HCT116 (cell line): ENCODE measurements at regions not wholly inside any gene's neighbourhood (a gene's known extent, or its start where the extent isn't known, plus 50 kb on each side); places are given as distances from the start of the nearest gene placed in this dataset.
"Not testable (repeated sequence)": the region's sequence is repeated elsewhere in the genome, so short reads cannot be mapped to it uniquely, and the experiment has no call there.

Experiments
- ATAC-seq: fragments of 200-7000 bp; cut with Tn5 transposase; 2 replicates; pipeline ENCODE4 v1.9.1; 2020; ENCODE audit warnings: mild to moderate bottlenecking, moderate library complexity
- BruUV-seq: library from RNA; stranded (reverse); fragments of 400-500 nt; replicated peaks from 2 replicates; lab custom pipeline; 2021; lab: Mats Ljungman, UMichigan
- CTCF ChIA-PET: fragments of 300-600 bp; sonication (Branson Sonifier 250); formaldehyde crosslinking; loops from one replicate; lab custom pipeline; 2021; ENCODE audit warnings: antibody characterized with exemption; lab: Charles Lee
- POLR2A ChIA-PET: fragments of 300-600, 350-600 bp; sonication (Branson Sonifier 250); formaldehyde crosslinking; loops from one replicate; lab custom pipeline; 2021; ENCODE audit warnings: antibody characterized with exemption; lab: Charles Lee
- RAD21 ChIA-PET, 2 experiments: fragments of 300-600 bp; sonication (Branson Sonifier 250); formaldehyde crosslinking; loops; one replicate each; lab custom pipeline; 2023; ENCODE audit warnings: low total read pairs in 2 of 2; ENCODE audit not compliant: uncharacterized antibody in 2 of 2, unreplicated experiment in 2 of 2, low non-redundant PET in 1 of 2; lab: Charles Lee
- DNase-seq: peaks from one replicate; pipeline ENCODE4 v3.0.0-alpha.2; 2010; ENCODE audit warnings: low read depth, low spot score
- H2AFZ ChIP-seq: fragments of 200-600 bp; shearing (Covaris generic), sonication (generic); 2 replicates; pipeline ENCODE4 v1.6.1; 2017; ENCODE audit warnings: low read depth, mixed run types, mixed read lengths, antibody characterized with exemption, low read length; ENCODE audit not compliant: poor library complexity, severe bottlenecking
- H3K27ac ChIP-seq: 2 replicates; pipeline ENCODE4 v1.5.1; 2012; ENCODE audit warnings: low read depth, low read length
- H3K27me3 ChIP-seq: fragments of 200-600 bp; sonication (generic); 2 replicates; pipeline ENCODE4 v1.6.1; 2016; ENCODE audit warnings: mixed run types, low read length, mixed read lengths; ENCODE audit not compliant: insufficient read depth
- H3K36me3 ChIP-seq, 2 experiments: fragments of 200-500 bp in 1 of 2; fragments of 200-600 bp in 1 of 2; sonication (Bioruptor generic) in 1 of 2; sonication (generic) in 1 of 2; 2 replicates each; pipeline versions ENCODE4 v1.5.1 to v1.6.1; 2014 to 2016; ENCODE audit warnings: low read length in 2 of 2, inconsistent platforms in 1 of 2, mixed read lengths in 1 of 2, mixed run types in 1 of 2; ENCODE audit not compliant: insufficient read depth in 2 of 2, control insufficient read depth in 1 of 2
- H3K4me1 ChIP-seq, 2 experiments: fragments of 200-600 bp in 1 of 2; sonication (generic) in 1 of 2; 2 replicates each; pipeline versions ENCODE4 v1.5.1 to v1.6.1; 2012 to 2017; ENCODE audit warnings: low read length in 2 of 2, inconsistent platforms in 1 of 2, mild to moderate bottlenecking in 1 of 2, mixed read lengths in 1 of 2, mixed run types in 1 of 2, moderate library complexity in 1 of 2; ENCODE audit not compliant: insufficient read depth in 2 of 2, control insufficient read depth in 1 of 2
- H3K4me2 ChIP-seq: fragments of 200-600 bp; sonication (generic); 2 replicates; pipeline ENCODE4 v1.6.1; 2017; ENCODE audit warnings: mixed run types, low read length, mixed read lengths
- H3K4me3 ChIP-seq, 2 experiments: fragments of 200-600 bp in 1 of 2; sonication (generic) in 1 of 2; replicated peaks in 1 of 2; 2 replicates each; pipeline ENCODE4 v1.5.1; 2011 to 2016; ENCODE audit warnings: low read length in 2 of 2, control low read depth in 1 of 2, low read depth in 1 of 2, mild to moderate bottlenecking in 1 of 2, mixed read lengths in 1 of 2, mixed run types in 1 of 2
- H3K79me2 ChIP-seq: fragments of 200-600 bp; sonication (generic); 2 replicates; pipeline ENCODE4 v1.6.1; 2017; ENCODE audit warnings: mild to moderate bottlenecking, mixed run types, low read length, moderate library complexity, mixed read lengths; ENCODE audit not compliant: insufficient read depth
- H3K9ac ChIP-seq: fragments of 200-600 bp; sonication (generic); 2 replicates; pipeline ENCODE4 v1.6.1; 2016; ENCODE audit warnings: low read length, mixed read lengths
- H3K9me2 ChIP-seq: fragments of 200-600 bp; sonication (generic), shearing (Covaris generic); 2 replicates; pipeline ENCODE4 v1.6.1; 2017; ENCODE audit warnings: mixed run types, mild to moderate bottlenecking, moderate library complexity; ENCODE audit not compliant: insufficient read depth
- H3K9me3 ChIP-seq, 2 experiments: fragments of 200-500 bp in 1 of 2; fragments of 200-600 bp in 1 of 2; sonication (Bioruptor generic) in 1 of 2; sonication (generic) in 1 of 2; 2 replicates each; pipeline ENCODE4 v1.6.1; 2014 to 2017; ENCODE audit warnings: low read length in 2 of 2, mixed read lengths in 2 of 2, inconsistent platforms in 1 of 2, low read depth in 1 of 2, mild to moderate bottlenecking in 1 of 2, mixed run types in 1 of 2, moderate library complexity in 1 of 2; ENCODE audit not compliant: control insufficient read depth in 1 of 2, insufficient read depth in 1 of 2
- H4K20me1 ChIP-seq: fragments of 200-600 bp; sonication (generic), shearing (Covaris generic); 2 replicates; pipeline ENCODE4 v1.6.1; 2017; ENCODE audit warnings: mixed run types, mild to moderate bottlenecking, moderate library complexity; ENCODE audit not compliant: insufficient read depth
- ELF1 ChIP-seq: IDR thresholded peaks from 2 replicates; pipeline ENCODE4 v1.6.1; 2012; ENCODE audit warnings: low read depth, borderline replicate concordance
- EZH2phosphoT487 ChIP-seq: fragments of 200-600 bp; IDR thresholded peaks from 2 replicates; pipeline ENCODE4 v1.6.1; 2018; ENCODE audit warnings: antibody characterized with exemption, borderline replicate concordance
- POLR2A ChIP-seq: IDR thresholded peaks from 2 replicates; pipeline ENCODE4 v1.7.0; 2011; ENCODE audit warnings: borderline replicate concordance; ENCODE audit not compliant: insufficient read depth, insufficient read length; ENCODE audit errors: extremely low read depth
- ZFX ChIP-seq: fragments of 450-650 bp; IDR thresholded peaks from 2 replicates; pipeline ENCODE4 v1.6.1; 2017
- intact Hi-C: fragments of 100-400 bp; cut with micrococcal nuclease; formaldehyde crosslinking; loops from 2 replicates; pipeline ENCODE4 v1.10.0; 2022
- TF ChIP-seq, protein P1 (sequence below): IDR thresholded peaks from 2 replicates; pipeline ENCODE4 v1.6.1; 2012; ENCODE audit warnings: low read depth

DNA sequence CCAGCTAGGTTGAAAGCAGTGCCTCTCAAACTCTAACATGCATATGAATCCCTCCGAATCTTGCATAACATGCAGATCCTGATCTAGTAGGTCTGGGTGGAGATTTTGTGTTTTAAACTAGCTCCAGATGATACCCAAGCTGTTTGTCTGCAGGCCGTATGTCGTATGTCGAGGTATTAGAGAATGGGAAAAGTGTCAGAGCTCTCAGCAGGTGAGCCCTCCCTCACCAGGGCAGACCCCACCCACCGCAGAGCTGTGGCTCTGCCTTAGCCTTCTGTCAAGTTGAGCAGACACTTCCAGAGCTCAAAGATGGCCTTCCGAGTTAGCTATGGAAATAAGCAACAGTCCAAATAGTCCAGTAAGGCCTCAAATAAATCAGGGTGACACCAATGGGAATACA, 83.2 kb upstream of the MAP3K1 start:
- Histone ChIP-seq H3K4me3 (no peak overlapping the region), H3K36me3 (no peaks in the 10 kb centered on the region), H3K9me3 (no peaks in the 10 kb centered on the region), H3K27ac (no peak overlapping the region), H3K4me2 (no peak overlapping the region), H2AFZ (no peak overlapping the region), H4K20me1 (no peaks in the 10 kb centered on the region), H3K4me1 (no peaks in the 10 kb centered on the region), H3K27me3 (no peaks in the 10 kb centered on the region), H3K9me2 (no peaks in the 10 kb centered on the region), H3K79me2 (no peaks in the 10 kb centered on the region), H3K9ac (no peak overlapping the region)
- no peak for DNase-seq
- no TSS peak for BruUV-seq
- ChIA-PET POLR2A (no interaction called here), RAD21 (no interaction called here), CTCF (no interaction called here)
- TF ChIP-seq ELF1 (no peak), EZH2phosphoT487 (no peak), ZFX (no peak), POLR2A (no peak)
- TF ChIP-seq, protein P1, sequence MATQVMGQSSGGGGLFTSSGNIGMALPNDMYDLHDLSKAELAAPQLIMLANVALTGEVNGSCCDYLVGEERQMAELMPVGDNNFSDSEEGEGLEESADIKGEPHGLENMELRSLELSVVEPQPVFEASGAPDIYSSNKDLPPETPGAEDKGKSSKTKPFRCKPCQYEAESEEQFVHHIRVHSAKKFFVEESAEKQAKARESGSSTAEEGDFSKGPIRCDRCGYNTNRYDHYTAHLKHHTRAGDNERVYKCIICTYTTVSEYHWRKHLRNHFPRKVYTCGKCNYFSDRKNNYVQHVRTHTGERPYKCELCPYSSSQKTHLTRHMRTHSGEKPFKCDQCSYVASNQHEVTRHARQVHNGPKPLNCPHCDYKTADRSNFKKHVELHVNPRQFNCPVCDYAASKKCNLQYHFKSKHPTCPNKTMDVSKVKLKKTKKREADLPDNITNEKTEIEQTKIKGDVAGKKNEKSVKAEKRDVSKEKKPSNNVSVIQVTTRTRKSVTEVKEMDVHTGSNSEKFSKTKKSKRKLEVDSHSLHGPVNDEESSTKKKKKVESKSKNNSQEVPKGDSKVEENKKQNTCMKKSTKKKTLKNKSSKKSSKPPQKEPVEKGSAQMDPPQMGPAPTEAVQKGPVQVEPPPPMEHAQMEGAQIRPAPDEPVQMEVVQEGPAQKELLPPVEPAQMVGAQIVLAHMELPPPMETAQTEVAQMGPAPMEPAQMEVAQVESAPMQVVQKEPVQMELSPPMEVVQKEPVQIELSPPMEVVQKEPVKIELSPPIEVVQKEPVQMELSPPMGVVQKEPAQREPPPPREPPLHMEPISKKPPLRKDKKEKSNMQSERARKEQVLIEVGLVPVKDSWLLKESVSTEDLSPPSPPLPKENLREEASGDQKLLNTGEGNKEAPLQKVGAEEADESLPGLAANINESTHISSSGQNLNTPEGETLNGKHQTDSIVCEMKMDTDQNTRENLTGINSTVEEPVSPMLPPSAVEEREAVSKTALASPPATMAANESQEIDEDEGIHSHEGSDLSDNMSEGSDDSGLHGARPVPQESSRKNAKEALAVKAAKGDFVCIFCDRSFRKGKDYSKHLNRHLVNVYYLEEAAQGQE = no peak
- intact Hi-C loops = no loop called here
- ATAC-seq = no peak

DNA sequence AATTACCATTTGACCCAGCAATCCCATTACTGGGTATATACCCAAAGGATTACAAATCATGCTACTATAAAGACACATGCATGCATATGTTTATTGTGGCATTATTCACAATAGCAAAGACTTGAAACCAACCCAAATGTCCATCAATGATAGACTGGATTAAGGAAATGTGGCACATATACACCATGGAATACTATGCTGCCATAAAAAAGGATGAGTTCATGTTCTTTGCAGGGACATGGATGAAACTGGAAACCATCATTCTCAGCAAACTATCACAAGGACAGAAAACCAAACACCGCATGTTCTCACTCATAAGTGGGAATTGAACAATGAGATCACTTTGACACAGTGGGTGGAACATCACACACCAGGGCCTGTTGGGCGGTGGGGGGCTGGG, 83.9 kb upstream of the MAP3K1 start:
- H3K4me2 ChIP-seq, H3K9me2 ChIP-seq, H3K4me1 ChIP-seq, H3K27ac ChIP-seq, H4K20me1 ChIP-seq, DNase-seq, H2AFZ ChIP-seq, intact Hi-C loops, H3K27me3 ChIP-seq, H3K4me3 ChIP-seq, BruUV-seq, H3K9ac ChIP-seq, ATAC-seq, RAD21 ChIA-PET, H3K9me3 ChIP-seq, H3K36me3 ChIP-seq, CTCF ChIA-PET, POLR2A ChIA-PET, H3K79me2 ChIP-seq: not testable (repeated sequence)
